Erythroblast (primary cell): ENCODE measurements at regions not wholly inside any gene's neighbourhood (a gene's known extent, or its start where the extent isn't known, plus 50 kb on each side); places are given as distances from the start of the nearest gene placed in this dataset.
"Not testable (repeated sequence)": the region's sequence is repeated elsewhere in the genome, so short reads cannot be mapped to it uniquely, and the experiment has no call there.

ENCODE experiments used
- DNase-seq, 2 experiments: peaks; one replicate each; lab custom pipeline; 2025; lab: John Stamatoyannopoulos, UW
- GATA1 ChIP-seq: IDR thresholded peaks from 2 replicates; pipeline ENCODE4 v1.6.1; 2011; ENCODE audit warnings: low read depth, mild to moderate bottlenecking, control low read depth, low read length, moderate library complexity
- POLR2A ChIP-seq: IDR thresholded peaks from 2 replicates; pipeline ENCODE4 v1.6.1; 2011; ENCODE audit warnings: mild to moderate bottlenecking, low read length

DNA sequence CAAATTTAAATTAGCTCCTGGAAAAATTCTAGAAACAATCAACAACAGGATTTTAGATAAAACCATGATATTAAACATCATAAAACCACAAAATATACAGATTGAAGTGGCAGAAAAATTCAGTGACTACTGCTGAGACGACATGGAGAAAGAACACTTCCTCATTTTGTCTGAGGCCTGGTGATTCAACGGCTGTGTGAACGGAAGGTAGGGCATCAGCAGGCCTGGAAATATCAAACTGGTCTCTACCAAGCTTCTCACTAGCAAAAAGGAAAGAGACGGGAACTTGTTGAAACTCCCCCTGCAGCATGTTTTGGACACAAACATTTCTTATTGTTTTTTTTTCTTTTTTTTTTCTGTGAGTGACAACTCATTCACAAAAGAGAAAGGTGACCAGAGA lies 58.0 kb upstream of the AHI1 start:
- DNase-seq: no peak
- TF ChIP-seq POLR2A (no peak), GATA1 (no peak)

DNA sequence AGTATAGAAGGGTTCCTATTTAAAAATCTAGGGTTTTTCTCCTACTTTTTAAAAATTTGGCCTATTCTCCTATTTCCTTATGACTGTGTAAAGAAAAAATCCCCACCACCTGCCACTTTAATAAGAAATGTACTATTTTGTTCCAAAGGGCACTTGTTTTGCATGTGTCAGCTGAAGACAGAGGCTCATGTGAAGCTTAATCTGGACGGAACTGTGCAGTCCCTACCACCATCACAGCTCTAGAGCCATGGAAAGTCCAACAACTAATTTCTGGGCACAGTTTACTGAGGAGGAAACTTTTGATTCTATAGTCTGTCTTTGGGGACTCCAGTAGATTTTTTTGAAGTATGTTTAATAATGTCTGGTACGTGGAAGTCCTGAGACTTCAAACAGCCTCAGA lies 60.0 kb upstream of the AHI1 start:
- no peak for TF ChIP-seq POLR2A

DNA sequence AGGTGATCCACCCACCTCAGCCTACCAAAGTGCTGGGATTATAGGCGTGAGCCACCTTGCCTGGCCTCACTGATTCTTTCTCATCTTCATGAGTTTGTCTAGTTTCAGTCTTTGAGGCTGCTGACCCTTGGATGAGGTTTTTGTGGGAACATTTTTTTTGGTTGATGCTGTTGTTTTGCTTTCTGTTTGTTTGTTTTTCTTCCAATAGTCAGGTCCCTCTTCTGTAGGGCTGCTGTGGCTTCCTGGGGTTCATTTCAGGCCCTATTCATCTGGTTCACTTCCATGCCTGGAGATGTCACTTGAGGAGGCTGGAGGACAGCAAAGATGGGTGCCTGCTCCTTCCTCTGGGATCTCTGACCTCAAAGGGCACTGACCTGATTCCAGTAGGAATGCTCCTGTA lies 68.1 kb upstream of the AHI1 start:
- not testable (repeated sequence) for DNase-seq

More for the DNA sequence above, 60.0 kb upstream of the AHI1 start:
- DNase-seq: no peak

DNA sequence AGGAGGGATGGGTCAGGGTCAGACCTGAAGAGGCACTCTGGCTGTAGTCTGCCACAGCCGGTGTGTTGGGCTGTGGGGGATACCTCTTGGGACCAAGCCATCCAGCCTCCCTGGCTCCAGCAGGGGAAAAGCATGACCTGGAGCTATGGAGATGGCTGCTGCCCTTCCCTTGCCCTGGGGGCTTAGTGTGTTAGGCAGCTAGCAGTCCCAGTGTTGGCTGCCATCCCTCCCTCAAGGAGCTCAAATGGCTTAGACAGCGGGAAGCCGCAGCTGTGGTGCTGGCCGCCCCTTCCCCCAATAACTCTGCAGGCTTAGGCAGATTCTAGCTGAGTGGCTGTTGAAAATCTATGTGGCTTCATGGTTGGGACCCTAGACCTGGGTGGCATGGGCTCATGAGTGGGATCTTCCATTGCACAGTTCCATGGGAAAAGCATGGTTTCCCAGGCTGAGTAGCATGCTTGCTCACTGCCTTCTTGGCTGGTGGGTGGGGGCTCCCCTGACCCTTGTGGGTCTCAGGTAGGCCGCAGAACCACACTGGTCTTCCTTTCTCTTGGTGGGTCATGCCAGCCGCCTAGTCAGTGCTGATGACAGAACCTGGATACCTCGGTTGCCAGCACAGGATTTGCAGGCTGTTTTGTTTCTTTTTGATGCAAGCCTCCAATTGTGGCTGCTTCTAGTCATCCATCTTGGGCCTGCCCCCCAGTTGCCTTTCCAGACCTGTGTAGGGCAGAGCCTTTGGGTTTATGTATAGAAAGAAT lies 69.0 kb upstream of the AHI1 start:
- DNase-seq: no peak
- no peak for TF ChIP-seq POLR2A
- TF ChIP-seq GATA1: no peak

DNA sequence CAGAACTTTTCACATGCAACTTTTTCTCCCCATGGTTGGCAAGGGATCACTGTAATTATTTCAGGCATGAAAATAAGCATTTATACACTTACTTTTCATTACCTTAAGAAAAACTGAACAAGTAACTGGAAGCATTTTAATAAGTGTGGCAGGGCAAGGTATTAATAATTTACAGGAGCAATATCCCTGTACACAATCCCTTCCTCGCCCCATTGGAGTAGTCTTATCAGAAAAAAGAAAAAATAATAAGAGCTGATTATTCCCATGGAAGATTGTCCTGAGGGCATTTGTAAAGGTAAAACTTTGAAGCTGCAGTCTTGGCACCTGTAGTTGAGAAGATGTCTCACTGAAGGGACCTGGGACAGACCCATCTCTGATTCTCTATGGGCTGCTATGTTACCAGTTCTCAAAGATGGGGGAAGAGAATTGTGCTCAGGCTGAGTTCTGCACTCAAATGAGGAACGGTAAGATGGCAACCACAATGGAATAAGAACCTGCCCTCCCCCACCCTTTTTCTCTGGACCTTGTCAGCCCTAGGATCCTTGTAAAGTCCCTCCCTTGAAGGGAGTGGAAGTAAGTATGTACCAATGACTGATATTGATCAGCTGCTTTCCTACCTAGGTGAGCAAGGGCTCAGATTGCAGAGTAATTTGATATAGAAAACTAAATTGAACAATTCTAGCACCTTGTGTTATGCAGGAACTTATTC lies 70.0 kb upstream of the AHI1 start:
- no peak for TF ChIP-seq POLR2A
- no peak for TF ChIP-seq GATA1
- DNase-seq: no peak

DNA sequence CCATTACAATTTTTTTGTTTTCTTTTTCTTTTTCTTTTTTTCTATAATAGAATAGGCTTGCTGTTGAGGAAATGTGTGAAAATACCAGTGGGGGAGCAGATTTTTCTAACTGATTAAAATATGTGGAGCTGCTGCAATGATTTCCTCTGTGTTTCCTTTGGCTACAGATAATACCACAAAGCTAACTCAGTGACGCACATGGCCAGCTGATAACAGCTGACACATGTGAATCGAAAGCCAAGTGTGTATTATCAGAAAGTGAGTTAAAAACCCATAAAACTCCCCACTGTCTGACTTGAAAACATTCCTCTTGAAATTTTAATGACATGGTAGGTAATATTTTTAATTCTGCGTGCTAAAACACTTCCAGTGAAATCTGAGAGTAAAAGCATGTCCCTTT lies 70.8 kb upstream of the AHI1 start:
- TF ChIP-seq POLR2A (no peak), GATA1 (no peak)
- DNase-seq: peak; percentile 13 to 50

DNA sequence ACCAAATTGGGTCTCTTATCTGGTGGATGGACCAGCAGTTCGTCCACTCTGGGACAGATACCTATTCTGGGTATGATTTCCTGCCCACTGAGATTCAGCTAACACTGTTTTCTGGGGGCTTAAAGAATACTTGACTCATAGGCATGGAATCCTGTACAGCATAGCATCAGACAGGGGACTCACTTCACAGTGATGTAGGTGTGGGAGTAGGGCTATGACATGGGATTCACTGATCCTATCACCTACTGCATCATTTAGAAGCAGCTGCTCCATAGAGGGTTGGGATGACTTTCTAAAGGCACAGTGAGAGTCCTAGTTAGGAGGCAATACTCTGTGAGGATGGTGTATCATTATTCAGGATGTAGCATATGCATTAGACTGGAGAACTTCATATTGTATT lies 74.5 kb upstream of the AHI1 start:
- no peak for DNase-seq
- TF ChIP-seq POLR2A: no peak
- TF ChIP-seq GATA1: no peak

DNA sequence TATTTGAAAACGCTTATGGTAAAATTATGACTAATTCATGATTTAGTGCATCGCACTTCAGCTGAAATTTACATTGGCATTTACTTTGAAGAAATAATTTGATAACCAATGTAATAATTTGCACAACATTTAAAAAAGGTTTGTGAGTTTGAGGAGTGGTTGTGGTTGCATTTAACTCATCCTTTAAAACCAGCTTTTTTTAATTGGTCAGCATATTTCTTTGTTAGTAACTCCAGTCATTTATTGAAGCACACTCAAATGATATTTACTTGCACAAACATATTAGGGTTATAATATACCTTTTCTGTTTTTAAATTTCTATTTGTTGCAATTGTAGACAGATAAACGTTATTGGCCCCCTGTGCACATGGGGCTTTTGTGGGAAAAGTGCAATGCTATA lies 78.1 kb upstream of the AHI1 start:
- TF ChIP-seq GATA1: no peak
- TF ChIP-seq POLR2A: no peak

DNA sequence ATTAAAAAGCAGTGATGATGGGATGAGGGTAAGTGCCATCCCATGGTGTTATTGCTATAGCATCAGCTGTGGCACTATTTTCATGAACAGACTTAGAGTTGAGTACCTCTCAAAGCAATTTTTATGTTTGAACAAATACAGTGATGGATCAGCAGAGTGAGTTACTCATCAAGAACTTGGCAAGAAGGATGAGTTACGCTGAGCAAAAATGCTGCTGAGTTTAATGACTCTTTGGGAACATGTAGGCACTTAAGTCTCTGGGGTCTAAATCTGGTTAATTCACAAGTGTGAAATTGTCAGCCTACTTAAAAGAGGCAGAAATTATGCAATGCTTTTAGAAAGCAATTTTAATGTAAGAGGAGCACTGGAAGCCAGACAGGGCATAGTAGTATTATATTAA lies 78.5 kb upstream of the AHI1 start:
- TF ChIP-seq POLR2A: no peak
- no peak for TF ChIP-seq GATA1
- no peak for DNase-seq

More for the DNA sequence above, 78.1 kb upstream of the AHI1 start:
- DNase-seq: no peak

DNA sequence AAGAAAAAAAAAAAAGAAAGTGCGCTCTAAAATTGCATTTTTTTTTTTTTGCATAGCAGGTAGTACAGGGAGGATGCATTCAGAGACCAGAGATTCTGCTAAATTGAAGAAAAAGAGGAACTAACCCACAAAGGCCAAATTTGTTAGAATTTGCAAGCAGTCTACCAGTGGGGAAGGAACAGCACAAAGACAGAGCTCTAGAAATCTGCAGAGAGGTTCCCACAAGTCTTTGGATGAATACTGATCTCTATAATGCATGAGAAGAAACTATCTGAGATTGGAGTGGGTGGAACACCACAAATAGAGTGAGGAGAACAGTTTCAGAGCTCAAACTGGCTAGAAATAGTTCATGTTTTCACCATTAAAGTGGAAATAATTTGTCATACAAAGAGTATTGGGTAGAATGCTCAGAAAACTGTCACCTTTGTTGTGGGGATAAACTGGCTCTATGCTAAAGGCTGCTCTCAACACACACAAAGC lies 79.6 kb upstream of the AHI1 start:
- no peak for DNase-seq
- TF ChIP-seq GATA1 (no peak), POLR2A (no peak)

DNA sequence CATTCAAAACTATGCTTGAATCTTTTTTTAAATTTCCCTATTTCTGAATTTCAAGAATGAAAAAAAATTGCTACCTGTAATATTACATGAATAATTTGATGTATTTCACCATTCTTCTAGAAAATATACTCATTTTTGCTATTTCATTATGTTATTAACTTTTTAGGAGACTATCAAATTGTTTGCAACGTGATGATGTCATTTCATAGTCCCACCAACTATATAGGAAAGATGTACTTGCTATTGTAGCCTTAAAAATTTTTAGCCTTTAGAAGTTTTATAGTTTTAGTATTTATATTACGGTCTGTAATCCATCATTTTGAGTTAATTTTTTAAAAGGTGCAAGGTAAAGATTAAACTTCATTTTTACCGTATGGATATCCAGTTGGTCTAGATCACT lies 81.4 kb upstream of the AHI1 start:
- no peak for TF ChIP-seq POLR2A
- no peak for TF ChIP-seq GATA1
- DNase-seq: no peak

DNA sequence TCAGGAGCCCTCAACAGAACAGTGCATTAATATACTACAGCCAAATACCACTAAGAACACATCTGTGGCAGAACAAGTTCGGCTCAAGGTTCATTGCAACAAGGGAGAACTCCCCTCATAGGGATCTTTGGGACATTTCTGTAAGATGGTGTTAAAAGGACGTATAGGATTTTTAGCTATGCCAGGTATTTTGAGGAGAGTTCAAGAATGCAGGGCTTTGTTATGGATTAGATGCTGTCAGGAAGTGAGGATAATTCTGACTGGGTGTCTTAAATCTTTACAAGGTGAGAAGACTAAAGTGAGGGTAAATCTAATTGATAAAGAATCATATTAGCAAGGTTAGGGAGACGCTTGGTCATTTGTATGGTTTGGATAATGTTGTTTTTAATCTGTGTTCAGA lies 83.7 kb upstream of the AHI1 start:
- TF ChIP-seq POLR2A (no peak), GATA1 (no peak)
- DNase-seq: no peak

DNA sequence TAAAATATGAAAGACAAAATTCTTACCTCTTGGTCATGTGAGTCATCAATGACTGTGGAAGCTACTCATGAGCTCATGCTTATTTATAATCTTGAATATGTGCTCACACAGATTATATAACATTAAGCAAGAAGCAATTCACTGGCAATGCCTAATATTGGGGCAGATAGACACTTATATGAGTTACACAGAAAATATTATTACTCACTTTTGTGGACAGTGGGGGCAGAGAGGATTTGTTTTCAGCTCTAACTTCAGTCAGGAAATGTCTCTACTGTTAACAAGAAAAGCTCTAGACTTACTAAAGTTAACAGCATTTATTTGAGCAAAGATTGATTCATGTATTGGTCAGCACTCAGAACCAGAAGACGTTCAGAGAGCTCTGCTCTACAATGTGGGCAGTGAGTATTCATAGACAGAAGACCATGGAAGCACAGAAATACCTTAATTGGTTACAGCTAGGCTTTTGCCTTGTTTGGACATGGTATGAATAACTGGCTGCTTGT lies 85.8 kb upstream of the AHI1 start:
- TF ChIP-seq POLR2A (no peak), GATA1 (no peak)
- no peak for DNase-seq

DNA sequence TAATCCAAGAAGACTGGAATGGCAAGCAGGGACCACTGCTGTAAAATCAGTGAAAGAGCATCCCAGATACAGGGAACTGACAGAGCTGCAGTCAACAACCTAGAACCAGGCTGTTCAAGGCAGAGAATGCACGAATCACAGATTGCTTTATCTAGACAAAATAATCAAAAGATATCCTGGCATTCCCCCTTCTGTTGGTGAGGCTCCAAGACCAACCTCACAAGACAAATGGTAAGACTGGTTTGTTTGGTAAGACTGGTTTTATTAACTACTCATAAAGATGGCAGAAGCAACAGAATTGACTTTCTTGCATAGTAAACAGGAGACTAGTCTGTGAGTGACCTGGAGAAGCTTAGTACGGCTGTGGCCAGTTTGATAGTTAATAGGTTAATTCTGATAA lies 88.8 kb upstream of the AHI1 start:
- TF ChIP-seq POLR2A (no peak), GATA1 (no peak)
- no peak for DNase-seq

DNA sequence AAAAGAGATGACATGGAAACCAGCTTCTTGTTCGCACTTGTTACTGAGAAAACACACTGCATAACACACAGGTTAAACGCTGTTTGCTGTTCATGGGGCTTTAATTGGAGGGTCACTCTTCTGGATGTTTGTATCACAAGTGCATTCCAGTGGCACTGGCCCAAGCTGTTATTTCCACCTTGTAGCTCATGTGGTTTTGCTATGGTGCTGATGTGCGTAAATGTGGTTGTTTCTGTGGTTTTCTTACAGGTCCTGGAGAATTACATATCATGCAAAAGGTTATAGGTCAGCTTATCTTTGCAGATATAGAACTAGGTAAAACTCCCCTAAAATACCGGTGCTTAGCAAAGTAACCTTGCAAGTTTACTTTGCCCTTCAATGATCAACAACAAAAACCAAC lies 89.3 kb upstream of the AHI1 start:
- no peak for DNase-seq
- TF ChIP-seq POLR2A (no peak), GATA1 (no peak)
